ENCODE measurements at regions not wholly inside any gene's neighbourhood (a gene's known extent, or its start where the extent isn't known, plus 50 kb on each side); places are given as distances from the start of the nearest gene placed in this dataset.
A peak's percentile ranks its signal among the peaks of the same experiment; 100 is the strongest.

GRCh38 chr14:76962303-76962660, 66.2 kb downstream of the IRF2BPL start:
- DNase-seq (ENCODE audit: extremely low read depth, low read depth): no peak
- TF ChIP-seq, protein P1, sequence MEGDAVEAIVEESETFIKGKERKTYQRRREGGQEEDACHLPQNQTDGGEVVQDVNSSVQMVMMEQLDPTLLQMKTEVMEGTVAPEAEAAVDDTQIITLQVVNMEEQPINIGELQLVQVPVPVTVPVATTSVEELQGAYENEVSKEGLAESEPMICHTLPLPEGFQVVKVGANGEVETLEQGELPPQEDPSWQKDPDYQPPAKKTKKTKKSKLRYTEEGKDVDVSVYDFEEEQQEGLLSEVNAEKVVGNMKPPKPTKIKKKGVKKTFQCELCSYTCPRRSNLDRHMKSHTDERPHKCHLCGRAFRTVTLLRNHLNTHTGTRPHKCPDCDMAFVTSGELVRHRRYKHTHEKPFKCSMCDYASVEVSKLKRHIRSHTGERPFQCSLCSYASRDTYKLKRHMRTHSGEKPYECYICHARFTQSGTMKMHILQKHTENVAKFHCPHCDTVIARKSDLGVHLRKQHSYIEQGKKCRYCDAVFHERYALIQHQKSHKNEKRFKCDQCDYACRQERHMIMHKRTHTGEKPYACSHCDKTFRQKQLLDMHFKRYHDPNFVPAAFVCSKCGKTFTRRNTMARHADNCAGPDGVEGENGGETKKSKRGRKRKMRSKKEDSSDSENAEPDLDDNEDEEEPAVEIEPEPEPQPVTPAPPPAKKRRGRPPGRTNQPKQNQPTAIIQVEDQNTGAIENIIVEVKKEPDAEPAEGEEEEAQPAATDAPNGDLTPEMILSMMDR (IDR thresholded peaks at IDR 0.05; ENCODE audit: low read depth, low read length): no peak

GRCh38 chr14:76961631-76962302, 66.7 kb downstream of the IRF2BPL start:
- TF ChIP-seq, protein P1 (IDR thresholded peaks at IDR 0.05; ENCODE audit: low read depth, low read length): no peak
- DNase-seq (ENCODE audit: extremely low read depth, low read depth): peak; percentile 67

DNA sequence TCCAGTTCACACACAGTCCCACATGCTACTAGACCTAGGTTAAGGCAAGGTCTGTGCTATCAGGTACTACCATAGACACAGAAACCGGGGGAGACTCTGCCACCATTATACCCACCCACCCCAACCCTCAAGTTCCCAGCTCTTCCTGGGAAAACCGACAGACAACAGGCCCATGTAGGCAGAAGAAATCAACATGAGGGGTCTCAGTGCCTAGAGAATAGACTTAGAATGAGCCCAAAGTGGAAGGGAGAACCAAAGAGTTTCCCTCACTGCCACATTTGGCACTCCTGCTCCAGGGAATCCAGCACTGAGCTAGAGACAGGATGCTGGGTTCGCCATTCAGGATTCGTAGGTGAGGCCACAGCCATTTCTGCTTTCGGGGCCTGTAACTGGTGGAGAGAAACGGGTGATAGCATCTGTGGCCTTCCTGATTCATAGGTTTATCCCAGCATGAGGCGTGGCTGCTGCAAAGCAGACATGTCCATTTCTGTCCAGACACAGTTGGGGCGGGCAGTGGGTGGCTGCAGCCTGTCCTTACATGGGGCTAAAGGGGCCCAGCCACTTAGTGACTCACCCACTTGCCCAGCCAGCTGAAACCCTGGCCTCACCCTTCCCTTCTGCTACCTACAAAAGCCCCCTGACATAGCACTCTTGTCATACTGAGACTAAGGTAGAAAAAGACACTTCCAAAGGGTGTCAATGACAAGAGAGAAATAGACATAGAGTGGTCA, 69.4 kb downstream of the IRF2BPL start:
- TF ChIP-seq, protein P1 (IDR thresholded peaks at IDR 0.05; ENCODE audit: low read depth, low read length): no peak
- no peak for DNase-seq (ENCODE audit: extremely low read depth, low read depth)

DNA sequence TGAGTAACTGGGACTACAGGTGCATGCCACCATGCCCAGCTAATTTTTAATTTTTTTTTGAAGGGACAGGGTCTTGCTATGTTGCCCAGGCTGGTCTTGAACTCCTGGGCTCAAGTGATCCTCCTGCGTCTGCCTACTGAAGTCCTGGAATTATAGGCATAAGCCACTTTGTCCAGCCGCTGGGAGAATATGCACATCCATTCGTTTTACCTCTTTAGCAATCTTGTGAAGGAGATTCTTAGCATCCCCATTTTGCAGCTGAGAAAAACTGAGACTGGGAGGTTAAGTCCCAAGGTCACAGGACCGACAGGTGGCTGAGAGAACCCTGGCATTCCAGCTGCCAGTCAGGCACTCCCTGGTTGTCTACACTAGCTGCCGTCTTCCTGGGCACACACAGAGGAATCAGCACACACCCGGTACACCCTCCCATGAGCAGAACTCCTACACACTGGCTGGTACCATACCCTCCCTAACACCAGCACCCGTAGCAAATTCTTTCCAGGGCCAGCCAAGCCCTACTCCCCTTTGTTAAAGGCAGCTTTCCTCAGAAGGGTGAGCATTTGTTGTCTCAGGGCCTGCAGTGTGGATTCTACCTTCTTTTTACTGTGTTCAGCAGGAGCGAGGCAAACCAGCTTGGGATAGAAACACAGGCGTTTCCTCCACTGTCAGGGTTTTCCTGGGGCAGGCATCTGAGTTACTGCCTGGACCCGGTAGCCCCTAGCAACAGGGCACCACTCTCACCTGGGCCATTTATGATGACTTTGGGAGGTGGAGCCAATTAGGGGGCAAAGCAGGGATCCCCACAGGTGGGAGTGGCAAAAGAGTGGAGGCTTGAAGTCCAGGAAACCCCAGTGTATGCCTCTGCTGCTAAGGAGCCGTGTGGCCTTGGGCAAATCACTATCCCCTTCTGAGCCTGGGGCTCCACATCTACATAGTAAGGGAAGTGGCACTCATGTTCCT, 70.2 kb downstream of the IRF2BPL start:
- no peak for DNase-seq (ENCODE audit: extremely low read depth, low read depth)

GRCh38 chr14:76957224-76957891, 71.2 kb downstream of the IRF2BPL start:
- TF ChIP-seq, protein P1 (IDR thresholded peaks at IDR 0.05; ENCODE audit: low read depth, low read length): no peak
- DNase-seq (ENCODE audit: extremely low read depth, low read depth): no peak

More for the DNA sequence above, 70.2 kb downstream of the IRF2BPL start:
- TF ChIP-seq, protein P1 (IDR thresholded peaks at IDR 0.05; ENCODE audit: low read depth, low read length): no peak

GRCh38 chr14:76956316-76957090, 72.0 kb downstream of the IRF2BPL start:
- peak; percentile 86 for DNase-seq (ENCODE audit: extremely low read depth, low read depth)
- TF ChIP-seq, protein P1 (IDR thresholded peaks at IDR 0.05; ENCODE audit: low read depth, low read length): no peak
